ENCODE measurements at regions not wholly inside any gene's neighbourhood (a gene's known extent, or its start where the extent isn't known, plus 50 kb on each side); places are given as distances from the start of the nearest gene placed in this dataset.
A peak's percentile ranks its signal among the peaks of the same experiment; 100 is the strongest.

DNA sequence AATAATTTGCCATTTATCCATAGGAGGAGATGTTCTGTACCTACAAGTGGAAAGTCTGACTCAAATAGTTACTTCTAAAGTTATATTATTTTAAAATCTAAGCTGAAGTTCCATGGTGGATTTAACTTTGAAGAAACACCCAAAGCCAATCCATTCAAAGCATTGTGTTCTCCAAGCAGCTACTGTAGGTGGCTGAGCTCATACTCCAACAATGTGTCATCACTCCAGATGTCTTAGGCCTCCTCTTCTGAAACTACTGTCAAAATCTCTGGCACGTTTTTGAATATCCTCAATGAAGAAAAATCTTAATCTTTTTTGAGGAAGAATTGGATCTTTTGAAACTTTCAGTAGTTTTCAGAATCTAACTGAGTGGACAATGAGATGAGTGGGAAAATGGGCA lies 169.1 kb downstream of the PTEN start:
- 0 to 5% methylated on average over 1 of the region's 1 CpG for WGBS, 2 experiments (ENCODE audit: low coverage in 1 of 2, low lambda C conversion rate in 2 of 2, missing lambda C conversion rate in 2 of 2)
- no peaks in the 10 kb centered on the region for H4K20me1 ChIP-seq (ENCODE audit: insufficient read depth)
- no peaks in the 10 kb centered on the region for H3K9me2 ChIP-seq (ENCODE audit: insufficient read depth)
- peak; percentile 81 for DNase-seq
- no peaks in the 10 kb centered on the region for H3K9me3 ChIP-seq (ENCODE audit: low read depth)
- H3K4me3 ChIP-seq, result 0 out of 2 replicates have a peak overlapping the region, but pooled peaks have one; percentile 28
- H3K27ac ChIP-seq, result peak overlapping the region; percentile 34
- H2AFZ ChIP-seq, result peak overlapping the region; percentile 14; the same call in 1 of the 2 replicates
- H3K79me2 ChIP-seq (ENCODE audit: insufficient read depth), result no peaks in the 10 kb centered on the region
- H3F3A ChIP-seq (ENCODE audit: insufficient read depth), result peaks cover 16% of the 10 kb centered on the region
- peaks cover 18% of the 10 kb centered on the region for H3K4me1 ChIP-seq (ENCODE audit: insufficient read depth)
- peak overlapping the region; percentile 8; the same call in 1 of the 2 replicates for H3K9ac ChIP-seq
- no peaks in the 10 kb centered on the region for H3K27me3 ChIP-seq (replicated peaks; ENCODE audit: insufficient read depth)
- H3K36me3 ChIP-seq (ENCODE audit: low read depth), result no peaks in the 10 kb centered on the region
- TF ChIP-seq EZH2phosphoT487 (IDR thresholded peaks at IDR 0.05; ENCODE audit: insufficient read depth, low read depth) (no peak), EZH2 (IDR thresholded peaks at IDR 0.05; ENCODE audit: insufficient read depth, poor library complexity, severe bottlenecking) (no peak)
- H3K4me2 ChIP-seq (ENCODE audit: unreplicated experiment), result peak overlapping the region; percentile 63
- in situ Hi-C loops (cut with MboI), result no loop called here

DNA sequence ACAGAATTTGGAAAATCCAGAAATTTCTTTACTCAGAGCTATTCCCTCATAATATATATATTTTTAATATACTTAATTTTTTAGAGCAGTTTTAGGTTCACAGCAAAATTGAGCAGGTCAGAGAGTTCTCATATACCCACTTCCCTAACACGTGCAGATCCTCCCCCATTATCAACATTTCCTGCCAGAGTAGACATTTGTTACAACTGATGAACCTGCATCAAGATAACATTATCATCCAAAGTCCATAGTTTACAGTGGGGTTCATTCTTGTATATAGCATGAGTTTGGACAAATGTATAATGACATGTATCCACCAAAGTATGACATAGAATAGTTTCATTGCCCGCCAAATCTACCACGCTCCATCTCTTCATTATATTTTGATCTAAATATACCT lies 170.0 kb downstream of the PTEN start:
- no peaks in the 10 kb centered on the region for H3K27me3 ChIP-seq (replicated peaks; ENCODE audit: insufficient read depth)
- no peak overlapping the region for H2AFZ ChIP-seq
- H3K4me1 ChIP-seq (ENCODE audit: insufficient read depth), result peaks cover 18% of the 10 kb centered on the region
- H3K9me2 ChIP-seq (ENCODE audit: insufficient read depth), result no peaks in the 10 kb centered on the region
- peaks cover 16% of the 10 kb centered on the region for H3F3A ChIP-seq (ENCODE audit: insufficient read depth)
- no peaks in the 10 kb centered on the region for H3K9me3 ChIP-seq (ENCODE audit: low read depth)
- DNase-seq, result no peak
- 86 to 87% methylated on average over 3 of the region's 3 CpGs for WGBS, 2 experiments (ENCODE audit: low coverage in 1 of 2, low lambda C conversion rate in 2 of 2, missing lambda C conversion rate in 2 of 2)
- H3K4me3 ChIP-seq, result no peak overlapping the region
- no peak for TF ChIP-seq EZH2 (IDR thresholded peaks at IDR 0.05; ENCODE audit: insufficient read depth, poor library complexity, severe bottlenecking)
- no peak for TF ChIP-seq EZH2phosphoT487 (IDR thresholded peaks at IDR 0.05; ENCODE audit: insufficient read depth, low read depth)
- no peaks in the 10 kb centered on the region for H3K79me2 ChIP-seq (ENCODE audit: insufficient read depth)
- no peak overlapping the region for H3K9ac ChIP-seq
- no peak overlapping the region for H3K27ac ChIP-seq
- in situ Hi-C loops (cut with MboI), result no loop called here
- no peaks in the 10 kb centered on the region for H4K20me1 ChIP-seq (ENCODE audit: insufficient read depth)
- no peaks in the 10 kb centered on the region for H3K36me3 ChIP-seq (ENCODE audit: low read depth)
- no peak overlapping the region for H3K4me2 ChIP-seq (ENCODE audit: unreplicated experiment)

- 96 to 98% methylated on average over 4 of the region's 4 CpGs for WGBS, 2 experiments (ENCODE audit: low coverage in 1 of 2, low lambda C conversion rate in 2 of 2, missing lambda C conversion rate in 2 of 2)
- no peak overlapping the region for H2AFZ ChIP-seq
These were observed 170.4 kb downstream of the PTEN start for GRCh38 chr10:88033793-88034192.

DNA sequence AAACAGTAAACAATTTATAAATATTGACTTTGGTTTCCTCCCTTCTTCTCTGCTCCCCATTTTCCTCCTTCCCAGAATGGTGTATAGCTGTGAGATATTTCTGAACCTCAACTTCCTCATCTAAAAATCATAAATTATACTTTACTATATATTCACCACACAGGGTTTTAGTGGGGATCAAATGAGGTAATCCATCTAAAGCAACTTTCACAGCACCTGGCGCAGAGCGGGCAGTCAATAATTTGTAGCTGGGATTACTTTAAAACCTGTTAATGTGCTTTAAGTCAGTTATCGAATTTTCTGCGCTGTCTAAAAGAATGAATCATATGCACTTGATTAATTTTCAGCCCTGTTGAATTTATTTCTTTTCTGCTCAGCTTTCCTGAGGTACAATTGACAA lies 172.7 kb downstream of the PTEN start:
- H3K9me2 ChIP-seq (ENCODE audit: insufficient read depth), result no peaks in the 10 kb centered on the region
- H3K4me1 ChIP-seq (ENCODE audit: insufficient read depth), result peaks cover 24% of the 10 kb centered on the region
- no peaks in the 10 kb centered on the region for H3K27me3 ChIP-seq (replicated peaks; ENCODE audit: insufficient read depth)
- TF ChIP-seq EZH2 (IDR thresholded peaks at IDR 0.05; ENCODE audit: insufficient read depth, poor library complexity, severe bottlenecking), result no peak
- TF ChIP-seq EZH2phosphoT487 (IDR thresholded peaks at IDR 0.05; ENCODE audit: insufficient read depth, low read depth), result no peak
- 78 to 79% methylated on average over 4 of the region's 4 CpGs for WGBS, 2 experiments (ENCODE audit: low coverage in 1 of 2, low lambda C conversion rate in 2 of 2, missing lambda C conversion rate in 2 of 2)
- H3F3A ChIP-seq (ENCODE audit: insufficient read depth), result peaks cover 16% of the 10 kb centered on the region
- no peak overlapping the region for H3K4me2 ChIP-seq (ENCODE audit: unreplicated experiment)
- H2AFZ ChIP-seq, result no peak overlapping the region
- H3K36me3 ChIP-seq (ENCODE audit: low read depth), result no peaks in the 10 kb centered on the region
- no peaks in the 10 kb centered on the region for H3K9me3 ChIP-seq (ENCODE audit: low read depth)
- no peak overlapping the region for H3K27ac ChIP-seq
- H3K9ac ChIP-seq, result no peak overlapping the region
- no peak overlapping the region for H3K4me3 ChIP-seq
- in situ Hi-C loops (cut with MboI), result no loop called here
- no peaks in the 10 kb centered on the region for H3K79me2 ChIP-seq (ENCODE audit: insufficient read depth)
- no peaks in the 10 kb centered on the region for H4K20me1 ChIP-seq (ENCODE audit: insufficient read depth)
- DNase-seq, result no peak

More at GRCh38 chr10:88033793-88034192, 170.4 kb downstream of the PTEN start:
- H3K9ac ChIP-seq, result no peak overlapping the region
- no peak for DNase-seq
- no peak overlapping the region for H3K4me3 ChIP-seq
- peaks cover 16% of the 10 kb centered on the region for H3F3A ChIP-seq (ENCODE audit: insufficient read depth)
- no peaks in the 10 kb centered on the region for H3K9me2 ChIP-seq (ENCODE audit: insufficient read depth)
- no peaks in the 10 kb centered on the region for H3K27me3 ChIP-seq (replicated peaks; ENCODE audit: insufficient read depth)
- H3K27ac ChIP-seq, result no peak overlapping the region
- H3K79me2 ChIP-seq (ENCODE audit: insufficient read depth), result no peaks in the 10 kb centered on the region
- H3K4me2 ChIP-seq (ENCODE audit: unreplicated experiment), result no peak overlapping the region
- H3K9me3 ChIP-seq (ENCODE audit: low read depth), result no peaks in the 10 kb centered on the region
- in situ Hi-C loops (cut with MboI), result no loop called here
- H4K20me1 ChIP-seq (ENCODE audit: insufficient read depth), result no peaks in the 10 kb centered on the region
- no peaks in the 10 kb centered on the region for H3K36me3 ChIP-seq (ENCODE audit: low read depth)
- H3K4me1 ChIP-seq (ENCODE audit: insufficient read depth), result peaks cover 18% of the 10 kb centered on the region
- TF ChIP-seq EZH2 (IDR thresholded peaks at IDR 0.05; ENCODE audit: insufficient read depth, poor library complexity, severe bottlenecking) (no peak), EZH2phosphoT487 (IDR thresholded peaks at IDR 0.05; ENCODE audit: insufficient read depth, low read depth) (no peak)

- TF ChIP-seq EZH2phosphoT487 (IDR thresholded peaks at IDR 0.05; ENCODE audit: insufficient read depth, low read depth), result no peak
- no peak for TF ChIP-seq EZH2 (IDR thresholded peaks at IDR 0.05; ENCODE audit: insufficient read depth, poor library complexity, severe bottlenecking)
- 90 to 100% methylated on average over 2 of the region's 2 CpGs for WGBS, 2 experiments (ENCODE audit: low coverage in 1 of 2, low lambda C conversion rate in 2 of 2, missing lambda C conversion rate in 2 of 2)
- Histone ChIP-seq H3K36me3 (ENCODE audit: low read depth) (no peaks in the 10 kb centered on the region), H3K27ac (no peak overlapping the region), H3K27me3 (replicated peaks; ENCODE audit: insufficient read depth) (no peaks in the 10 kb centered on the region), H3K79me2 (ENCODE audit: insufficient read depth) (no peaks in the 10 kb centered on the region), H3F3A (ENCODE audit: insufficient read depth) (peaks cover 10% of the 10 kb centered on the region), H3K9me2 (ENCODE audit: insufficient read depth) (no peaks in the 10 kb centered on the region), H3K4me2 (ENCODE audit: unreplicated experiment) (no peak overlapping the region), H3K4me1 (ENCODE audit: insufficient read depth) (peaks cover 18% of the 10 kb centered on the region), H3K4me3 (no peak overlapping the region), H3K9ac (no peak overlapping the region), H2AFZ (no peak overlapping the region), H3K9me3 (ENCODE audit: low read depth) (no peaks in the 10 kb centered on the region), H4K20me1 (ENCODE audit: insufficient read depth) (no peaks in the 10 kb centered on the region)
- no peak for DNase-seq
- in situ Hi-C loops (cut with MboI), result no loop called here
These were observed 174.2 kb downstream of the PTEN start for GRCh38 chr10:88037623-88038022.
